GM12875 (cell line): ENCODE measurements at regions not wholly inside any gene's neighbourhood (a gene's known extent, or its start where the extent isn't known, plus 50 kb on each side); places are given as distances from the start of the nearest gene placed in this dataset.
"Not testable (repeated sequence)": the region's sequence is repeated elsewhere in the genome, so short reads cannot be mapped to it uniquely, and the experiment has no call there.

Experiments used
- H3K4me3 ChIP-seq: one replicate; pipeline ENCODE4 v1.5.1; 2011; ENCODE audit warnings: low read depth, low read length, control low read depth
- TF ChIP-seq, protein P1 (sequence below): IDR thresholded peaks from 2 replicates; pipeline ENCODE4 v1.5.1; 2011; ENCODE audit warnings: low read depth, mild to moderate bottlenecking, control low read depth, inconsistent platforms, low read length, moderate library complexity, borderline replicate concordance; ENCODE audit not compliant: insufficient read depth

DNA sequence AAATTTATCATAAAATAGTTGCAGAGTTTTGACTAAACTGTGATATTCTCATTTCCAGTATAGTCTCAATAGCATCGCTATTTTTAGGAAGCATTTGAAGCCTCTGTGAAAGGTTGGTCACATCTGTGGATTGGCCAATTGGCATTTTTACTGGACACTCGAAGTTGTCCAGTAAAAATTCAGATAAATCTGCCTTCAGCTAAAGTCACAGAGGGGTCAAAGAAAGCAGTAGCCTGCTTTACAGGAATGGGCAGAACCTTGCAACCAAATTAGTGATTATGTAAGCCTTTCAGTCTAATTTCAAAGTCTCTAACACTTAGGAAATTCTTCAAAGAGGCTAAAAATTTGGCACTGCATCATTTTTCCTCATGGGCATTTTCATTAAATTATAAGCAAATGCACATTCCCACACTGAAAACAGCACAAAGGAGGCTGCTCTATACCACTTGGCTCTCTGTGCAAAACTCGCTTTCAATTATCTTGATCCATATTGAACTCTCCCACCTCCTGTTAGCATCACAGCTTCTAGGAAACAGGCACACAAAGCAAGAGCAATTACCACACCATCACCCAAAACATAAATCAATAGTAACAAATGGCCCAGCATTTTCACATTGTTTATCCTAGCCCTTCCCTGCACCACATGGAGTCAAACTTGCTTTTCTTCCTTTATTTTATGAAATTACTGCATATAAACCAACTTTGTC lies 318.5 kb upstream of the DUSP10 start:
- TF ChIP-seq, protein P1, sequence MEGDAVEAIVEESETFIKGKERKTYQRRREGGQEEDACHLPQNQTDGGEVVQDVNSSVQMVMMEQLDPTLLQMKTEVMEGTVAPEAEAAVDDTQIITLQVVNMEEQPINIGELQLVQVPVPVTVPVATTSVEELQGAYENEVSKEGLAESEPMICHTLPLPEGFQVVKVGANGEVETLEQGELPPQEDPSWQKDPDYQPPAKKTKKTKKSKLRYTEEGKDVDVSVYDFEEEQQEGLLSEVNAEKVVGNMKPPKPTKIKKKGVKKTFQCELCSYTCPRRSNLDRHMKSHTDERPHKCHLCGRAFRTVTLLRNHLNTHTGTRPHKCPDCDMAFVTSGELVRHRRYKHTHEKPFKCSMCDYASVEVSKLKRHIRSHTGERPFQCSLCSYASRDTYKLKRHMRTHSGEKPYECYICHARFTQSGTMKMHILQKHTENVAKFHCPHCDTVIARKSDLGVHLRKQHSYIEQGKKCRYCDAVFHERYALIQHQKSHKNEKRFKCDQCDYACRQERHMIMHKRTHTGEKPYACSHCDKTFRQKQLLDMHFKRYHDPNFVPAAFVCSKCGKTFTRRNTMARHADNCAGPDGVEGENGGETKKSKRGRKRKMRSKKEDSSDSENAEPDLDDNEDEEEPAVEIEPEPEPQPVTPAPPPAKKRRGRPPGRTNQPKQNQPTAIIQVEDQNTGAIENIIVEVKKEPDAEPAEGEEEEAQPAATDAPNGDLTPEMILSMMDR = no peak
- H3K4me3 ChIP-seq = no peak overlapping the region

DNA sequence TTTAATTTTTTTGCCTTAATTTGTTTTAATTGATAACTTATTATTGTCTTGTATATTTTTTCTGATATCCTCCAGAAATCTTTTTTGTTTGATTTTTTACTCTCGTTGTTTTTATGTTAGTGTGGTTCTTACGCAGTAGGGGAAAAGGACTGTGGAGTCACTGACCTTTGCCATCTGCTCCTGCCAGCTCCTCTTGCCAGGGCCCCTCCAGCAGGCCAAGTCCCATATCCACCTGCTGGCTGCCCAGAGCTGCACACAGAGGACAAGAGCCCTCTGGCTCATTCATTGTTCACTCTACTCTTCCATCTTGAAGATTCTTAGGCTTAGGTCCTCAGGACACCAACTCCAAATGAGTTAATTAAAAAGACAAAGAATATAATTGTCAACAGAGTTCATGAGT lies 316.4 kb upstream of the DUSP10 start:
- TF ChIP-seq, protein P1 = no peak
- H3K4me3 ChIP-seq = no peak overlapping the region

DNA sequence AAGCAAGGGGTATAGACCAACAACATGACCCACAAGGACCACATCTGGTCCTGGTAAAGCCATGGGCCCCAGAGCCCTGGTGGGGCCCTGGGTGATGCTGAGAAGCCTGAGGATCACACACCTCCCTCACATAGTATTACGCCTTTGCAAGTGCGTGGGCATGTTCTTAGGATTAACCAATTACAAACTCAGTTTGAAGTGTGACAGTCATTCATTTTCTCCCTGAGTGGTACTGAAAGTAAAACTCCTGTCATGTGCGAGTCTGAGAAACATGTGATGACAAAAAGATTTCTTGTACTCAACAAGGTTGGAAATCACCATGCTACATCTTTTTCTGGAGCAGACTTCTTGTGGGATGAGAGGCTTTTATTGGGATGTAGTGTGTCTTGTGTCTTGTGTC lies 315.3 kb upstream of the DUSP10 start:
- TF ChIP-seq, protein P1 = no peak
- no peak overlapping the region for H3K4me3 ChIP-seq

DNA sequence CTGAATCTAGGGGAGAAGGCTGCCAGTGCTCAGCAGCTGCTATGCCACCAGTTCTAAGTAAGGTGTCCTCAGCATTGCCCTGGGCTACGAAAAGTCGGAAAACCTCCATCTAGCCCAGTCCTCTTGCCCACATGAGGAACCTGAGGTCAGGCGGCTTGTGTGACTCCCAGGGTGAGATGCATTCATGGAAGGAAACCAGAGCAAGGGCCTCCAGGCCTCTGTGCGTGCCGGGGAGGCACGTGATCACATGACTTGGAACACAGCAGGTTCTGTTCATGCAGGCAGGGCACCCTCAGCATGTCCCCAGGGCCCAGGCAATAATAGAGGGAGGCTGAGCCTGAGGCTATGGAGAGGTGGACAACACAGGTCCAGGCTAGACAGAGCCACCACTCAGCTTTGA lies 312.5 kb upstream of the DUSP10 start:
- TF ChIP-seq, protein P1 = no peak
- no peak overlapping the region for H3K4me3 ChIP-seq

DNA sequence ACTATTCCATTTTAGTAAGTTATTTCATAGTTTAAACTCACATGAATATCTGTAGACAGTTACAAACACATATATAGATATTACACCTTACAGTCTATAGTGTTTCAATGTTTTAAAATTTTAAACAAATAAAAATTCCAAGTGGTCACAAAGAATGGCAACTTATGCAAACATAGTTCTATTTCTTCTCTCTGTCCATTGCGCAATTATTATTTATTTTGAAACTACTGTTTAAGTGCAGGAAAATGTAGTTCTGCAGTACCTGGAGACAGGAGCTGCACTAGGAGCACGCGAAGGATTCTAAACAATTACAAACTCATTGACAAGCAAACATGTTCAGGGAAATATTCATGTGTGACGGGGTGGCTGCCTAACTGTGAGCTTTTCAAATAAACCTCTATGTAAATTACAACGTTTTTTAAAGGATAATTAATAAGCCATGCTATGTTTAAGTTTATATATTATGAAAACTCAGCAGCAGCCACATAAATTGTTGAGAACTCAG lies 312.0 kb upstream of the DUSP10 start:
- TF ChIP-seq, protein P1 = no peak
- H3K4me3 ChIP-seq = no peak overlapping the region

DNA sequence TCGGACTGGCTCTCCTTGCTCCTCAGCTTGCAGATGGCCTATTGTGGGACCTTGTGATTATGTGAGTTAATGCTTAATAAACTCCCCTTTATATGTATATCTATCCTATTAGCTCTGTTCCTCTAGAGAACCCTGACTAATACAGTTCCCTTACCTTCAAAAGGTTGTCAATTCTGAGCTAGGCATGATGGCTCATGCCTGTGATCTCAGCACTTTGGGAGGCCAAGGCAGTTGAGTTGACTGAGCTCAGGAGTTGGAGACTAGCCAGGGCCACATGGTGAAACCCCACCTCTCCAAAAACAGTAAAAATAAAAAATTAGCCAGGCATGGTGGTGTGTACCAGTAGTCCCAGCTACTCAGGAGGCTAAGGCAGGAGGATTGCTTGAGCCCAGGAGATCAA lies 309.4 kb upstream of the DUSP10 start:
- not testable (repeated sequence) for H3K4me3 ChIP-seq

DNA sequence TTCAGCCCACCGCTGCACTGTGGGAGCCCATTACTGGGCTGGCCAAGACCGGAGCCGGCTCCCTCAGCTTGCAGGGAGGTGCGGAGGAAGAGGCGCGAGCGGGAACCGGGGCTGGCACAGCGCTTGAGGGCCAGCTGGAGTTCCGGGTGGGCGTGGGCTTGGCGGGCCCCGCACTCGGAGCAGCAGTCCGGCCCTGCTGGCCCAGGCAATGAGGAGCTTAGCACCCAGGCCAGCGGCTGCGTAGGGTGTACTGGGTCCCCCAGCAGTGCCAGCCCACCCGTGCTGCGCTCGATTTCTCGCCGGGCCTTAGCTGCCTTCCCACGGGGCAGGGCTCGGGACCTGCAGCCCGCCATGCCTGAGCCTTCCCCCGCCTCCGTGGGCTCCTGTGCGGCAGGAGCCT lies 307.8 kb upstream of the DUSP10 start:
- H3K4me3 ChIP-seq = not testable (repeated sequence)

DNA sequence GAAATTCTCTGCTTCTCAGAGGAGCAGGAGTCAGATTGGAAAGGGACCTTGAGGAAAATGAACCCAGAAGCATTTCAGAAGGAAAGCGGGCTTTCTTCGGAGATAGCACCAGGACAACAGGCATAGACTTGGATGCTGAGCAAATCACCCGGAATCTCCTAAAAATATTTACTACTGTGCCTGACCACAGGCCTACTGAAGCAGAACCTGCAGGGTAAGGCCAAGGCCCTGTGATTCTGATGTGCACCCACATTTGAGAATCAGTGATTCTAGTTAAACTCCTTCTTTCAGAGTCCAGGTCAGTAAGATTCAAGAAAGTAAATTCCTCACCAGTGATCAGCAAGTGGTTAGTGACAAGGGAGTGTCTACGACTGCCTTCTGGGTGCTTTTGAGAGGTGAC lies 307.3 kb upstream of the DUSP10 start:
- H3K4me3 ChIP-seq = no peak overlapping the region
- TF ChIP-seq, protein P1 = no peak
